DLD1 (cell line): ENCODE measurements at regions not wholly inside any gene's neighbourhood (a gene's known extent, or its start where the extent isn't known, plus 50 kb on each side); places are given as distances from the start of the nearest gene placed in this dataset.

Experiments
- in situ Hi-C: cut with HindIII; loops from 2 replicates; pipeline ENCODE4 v1.10.0; 2017; ENCODE audit warnings: low sequenced_read_pairs

DNA sequence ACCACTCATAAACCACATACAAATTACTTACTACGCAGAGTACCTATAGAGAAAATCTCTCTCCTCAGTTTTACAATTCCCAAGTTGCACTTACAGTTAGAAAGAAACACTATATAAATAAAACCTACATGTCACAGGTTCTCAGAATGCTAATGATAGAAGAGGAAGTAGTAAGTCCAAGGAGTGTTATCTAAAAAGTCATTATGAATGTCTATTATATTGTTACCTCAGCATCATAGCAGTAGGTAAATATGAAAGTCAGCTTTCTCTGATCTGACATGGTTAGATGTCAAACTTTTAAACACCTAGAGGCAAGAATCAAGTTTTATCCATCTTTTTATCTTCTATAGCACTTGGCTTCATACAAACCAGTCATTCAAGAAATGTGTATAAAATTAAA lies 163.2 kb upstream of the FAM241A start:
- in situ Hi-C loops, result loop anchor here (25.0 kb wide), 1 partner anchor 95 kb away; no protein-coding TSS in a partner anchor

DNA sequence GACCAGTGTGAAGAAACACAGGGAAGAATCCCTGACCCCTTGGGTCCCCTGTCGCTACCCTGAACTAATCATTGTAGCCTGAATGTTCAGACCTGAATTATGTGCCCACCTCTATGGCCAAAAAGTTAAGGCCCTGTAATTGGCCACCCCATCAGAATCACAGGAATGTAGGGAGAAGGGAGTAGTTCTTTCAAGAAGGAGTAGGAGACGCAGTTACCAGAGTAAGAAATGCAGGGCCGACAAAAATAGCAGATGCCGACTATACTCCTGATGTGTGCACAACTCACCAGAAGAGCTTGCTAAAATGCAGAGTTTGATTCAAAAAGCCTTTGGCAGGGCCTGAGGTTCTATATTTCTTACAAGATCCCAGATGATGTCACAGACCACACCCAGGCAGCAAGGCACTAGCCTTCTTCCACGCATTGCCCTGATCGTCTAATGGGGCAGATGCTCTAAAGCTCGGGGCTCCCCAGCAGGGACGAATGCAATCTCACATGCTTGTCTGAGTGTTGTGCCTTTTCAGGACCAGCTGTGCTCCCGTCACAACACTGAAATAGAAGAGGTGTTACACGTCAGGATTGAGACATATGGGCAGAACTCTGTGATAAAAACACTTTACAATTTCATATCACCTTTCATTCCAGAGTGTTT lies 161.0 kb upstream of the FAM241A start:
- in situ Hi-C loops, result loop anchor here (25.0 kb wide), 1 partner anchor 97 kb away; no protein-coding TSS in a partner anchor

DNA sequence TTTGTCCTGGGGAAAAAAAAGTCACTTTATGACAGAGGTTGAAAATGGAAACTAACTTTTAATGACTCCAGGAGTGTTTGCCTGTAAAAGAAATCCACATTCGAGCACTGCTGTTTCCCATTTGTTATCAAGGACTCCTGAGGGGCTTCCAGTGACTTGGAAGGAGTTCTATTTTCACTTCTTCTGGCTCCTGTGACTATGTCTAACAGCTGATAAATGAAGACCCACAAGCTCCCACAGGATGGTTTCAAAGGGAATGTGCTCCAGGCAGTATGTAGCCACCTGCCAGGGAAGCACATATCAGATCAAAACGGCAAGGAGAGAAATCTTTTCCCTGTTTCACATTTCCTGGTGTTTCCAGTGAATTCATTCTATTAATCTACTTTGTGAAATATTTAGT lies 159.8 kb upstream of the FAM241A start:
- in situ Hi-C loops, result loop anchor here (25.0 kb wide), 1 partner anchor 98 kb away; no protein-coding TSS in a partner anchor

DNA sequence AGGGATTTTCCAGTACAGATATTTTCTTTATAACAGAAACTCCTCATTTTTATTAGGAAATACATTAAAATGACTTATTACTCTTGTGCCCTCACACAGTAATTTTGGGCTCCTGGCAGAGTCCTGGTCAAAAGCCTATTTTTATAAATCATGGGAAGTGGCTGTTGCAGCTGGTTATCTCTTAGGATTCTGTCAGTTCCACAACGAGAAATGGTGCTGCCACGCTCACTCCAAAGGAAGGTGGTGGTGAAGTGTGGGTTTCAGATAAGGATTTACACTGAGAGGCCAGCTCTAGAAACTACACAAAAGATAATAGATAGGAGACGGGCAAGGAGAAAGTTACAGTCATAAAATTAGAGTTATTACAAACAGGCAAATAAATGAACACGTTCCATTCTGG lies 159.2 kb upstream of the FAM241A start:
- in situ Hi-C loops, result loop anchor here (25.0 kb wide), 1 partner anchor 99 kb away; no protein-coding TSS in a partner anchor

DNA sequence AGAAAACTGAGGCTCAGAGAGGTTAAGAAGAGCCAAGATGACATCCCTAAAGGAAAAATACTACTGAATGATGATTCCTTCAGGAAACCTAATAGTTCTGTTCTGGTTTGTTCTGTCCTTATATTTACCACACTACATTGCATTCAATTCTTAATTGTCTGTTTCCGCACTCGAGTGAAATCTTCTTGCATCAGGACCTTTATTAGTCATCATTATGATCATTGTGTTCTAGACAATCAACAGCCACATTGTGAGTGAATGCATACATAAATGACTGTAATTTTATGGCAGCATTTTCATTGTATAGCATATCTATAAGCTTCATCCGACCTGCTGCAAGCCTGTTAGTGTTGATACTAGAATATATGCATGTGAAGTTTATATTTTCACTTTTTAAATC lies 156.7 kb upstream of the FAM241A start:
- in situ Hi-C loops, result loop anchor here (25.0 kb wide), 1 partner anchor 101 kb away; no protein-coding TSS in a partner anchor

DNA sequence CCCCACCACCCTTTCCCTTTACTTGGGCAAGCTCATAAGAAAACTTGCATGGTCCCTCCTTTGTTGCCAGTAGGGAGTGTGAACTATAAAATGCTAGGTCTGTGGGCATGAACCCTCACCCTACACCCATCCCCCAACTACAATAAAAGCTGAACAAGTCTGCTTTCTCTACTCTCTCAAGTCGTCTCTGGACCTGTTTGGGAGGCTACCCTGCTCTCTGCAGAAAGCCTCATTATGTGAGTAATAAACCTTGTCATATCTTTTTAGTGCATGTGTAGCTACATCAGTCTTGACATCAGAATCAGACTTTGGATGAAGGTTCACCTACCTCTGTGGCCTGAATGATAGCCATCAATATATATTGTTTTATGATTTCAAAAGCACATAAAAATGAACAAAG lies 155.4 kb upstream of the FAM241A start:
- in situ Hi-C loops, result loop anchor here (25.0 kb wide), 1 partner anchor 103 kb away; no protein-coding TSS in a partner anchor

DNA sequence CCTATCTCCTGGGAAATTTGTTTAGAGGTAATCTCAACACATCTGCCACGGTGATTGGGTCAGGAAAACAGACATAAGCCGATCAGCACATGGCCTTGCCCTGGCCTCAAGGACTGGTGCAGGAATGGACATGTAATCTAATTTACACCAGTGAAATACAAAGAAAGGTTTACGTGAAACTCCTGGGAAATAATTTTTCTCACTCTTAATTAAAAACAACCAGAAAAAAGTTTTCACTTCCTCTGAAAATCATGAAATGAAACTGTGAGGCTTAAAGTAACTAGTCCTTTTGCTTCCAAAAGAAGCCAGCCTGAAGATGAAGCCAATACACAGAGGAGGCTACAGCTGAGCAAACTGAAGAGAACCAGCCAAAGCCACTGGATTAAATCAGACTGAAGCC lies 154.1 kb upstream of the FAM241A start:
- in situ Hi-C loops, result loop anchor here (25.0 kb wide), 1 partner anchor 104 kb away; no protein-coding TSS in a partner anchor

DNA sequence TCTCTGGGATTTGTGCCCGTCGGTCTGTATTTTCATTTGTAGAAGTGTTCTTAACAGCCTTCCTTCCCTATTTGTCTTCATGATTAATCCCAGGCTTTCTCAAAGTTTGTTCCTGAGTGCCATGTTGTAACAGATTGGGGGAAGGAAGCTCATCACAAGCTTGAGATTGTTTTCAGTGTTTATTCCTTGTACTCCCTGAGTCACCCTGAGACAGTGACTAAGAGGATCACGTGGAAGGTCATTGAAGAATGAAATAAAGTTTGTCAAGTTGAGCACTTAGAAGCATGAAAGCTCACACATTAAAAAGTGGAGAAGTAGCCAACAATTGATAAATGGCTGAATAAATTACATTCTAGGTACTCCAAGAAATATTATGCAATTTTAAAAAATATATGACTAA lies 153.5 kb upstream of the FAM241A start:
- in situ Hi-C loops, result loop anchor here (25.0 kb wide), 1 partner anchor 104 kb away; no protein-coding TSS in a partner anchor

DNA sequence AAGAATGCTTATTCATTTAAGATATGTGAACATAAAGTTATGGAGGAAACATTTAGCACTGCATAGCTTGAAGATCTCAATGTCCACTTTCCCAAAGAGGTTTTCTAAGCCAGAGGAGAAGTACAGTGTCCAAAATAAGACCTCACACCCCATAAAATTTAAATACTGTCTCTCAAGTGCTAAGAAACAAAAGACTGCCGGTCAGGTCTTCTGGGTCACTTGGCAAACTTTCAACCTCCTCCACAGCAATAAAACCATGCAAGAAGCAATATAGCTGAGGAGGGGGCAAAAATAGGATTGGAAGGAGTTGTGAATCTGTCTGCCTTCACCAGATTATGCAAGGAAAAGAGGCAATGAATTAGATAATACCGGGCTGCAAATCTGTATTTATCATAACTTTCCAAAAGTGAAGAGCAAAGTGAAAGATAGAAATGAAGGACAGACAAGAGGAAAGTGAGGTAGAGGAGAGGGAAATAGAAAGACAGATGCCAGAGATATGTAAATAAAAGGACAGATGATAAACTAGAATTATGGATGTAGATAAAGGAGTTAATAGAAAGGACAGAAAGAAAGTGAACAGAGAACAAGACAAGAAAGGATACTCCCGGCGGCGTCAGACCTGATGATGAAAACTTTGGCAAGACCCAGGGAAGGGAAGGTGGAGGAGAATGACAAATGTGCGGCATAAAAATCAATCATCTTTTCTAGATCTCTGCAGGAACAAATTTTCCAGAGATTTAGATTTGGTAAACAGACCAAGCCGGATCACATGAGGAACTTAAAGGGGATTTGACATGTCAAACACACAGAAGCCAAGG lies 152.7 kb upstream of the FAM241A start:
- in situ Hi-C loops, result loop anchor here (25.0 kb wide), 1 partner anchor 105 kb away; no protein-coding TSS in a partner anchor

DNA sequence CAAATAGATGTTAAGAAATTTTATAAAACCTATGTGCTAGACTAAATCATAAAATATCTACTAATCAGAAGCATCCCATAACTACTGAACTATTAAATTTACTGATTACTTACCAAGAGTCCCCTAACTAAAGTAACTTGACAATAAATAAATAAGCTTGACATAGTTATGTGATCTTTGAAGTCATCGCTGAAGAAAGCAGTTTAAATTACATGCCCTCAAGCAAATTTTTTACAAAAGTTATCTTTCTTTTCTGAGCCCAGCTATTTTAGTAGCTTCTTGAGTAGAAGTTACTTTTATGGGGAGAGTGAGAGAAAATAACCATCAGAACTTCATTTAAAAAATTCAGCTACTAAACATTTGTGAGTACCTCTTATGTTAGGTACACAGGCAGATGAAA lies 150.9 kb upstream of the FAM241A start:
- in situ Hi-C loops, result loop anchor here (25.0 kb wide), 1 partner anchor 107 kb away; no protein-coding TSS in a partner anchor

DNA sequence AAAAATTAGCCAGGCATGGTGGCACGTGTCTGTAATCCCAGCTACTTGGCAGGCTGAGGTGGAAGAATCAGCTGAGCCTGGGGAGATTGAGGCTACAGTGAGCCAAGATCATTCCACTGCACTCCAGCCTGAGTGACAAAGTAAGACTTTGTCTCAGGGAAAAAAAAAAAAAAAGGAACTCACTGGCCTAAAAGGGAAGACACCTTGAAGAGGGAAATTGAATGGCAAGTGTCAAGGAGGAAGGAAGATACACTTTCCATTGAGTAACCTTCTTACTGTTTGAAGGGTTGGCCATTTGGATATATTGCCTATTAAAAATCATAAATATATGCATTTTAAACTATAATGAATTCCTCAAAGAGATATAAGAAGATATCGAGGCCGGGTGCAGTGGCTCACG lies 147.5 kb upstream of the FAM241A start:
- in situ Hi-C loops, result loop anchor here (25.0 kb wide), 1 partner anchor 110 kb away; no protein-coding TSS in a partner anchor

DNA sequence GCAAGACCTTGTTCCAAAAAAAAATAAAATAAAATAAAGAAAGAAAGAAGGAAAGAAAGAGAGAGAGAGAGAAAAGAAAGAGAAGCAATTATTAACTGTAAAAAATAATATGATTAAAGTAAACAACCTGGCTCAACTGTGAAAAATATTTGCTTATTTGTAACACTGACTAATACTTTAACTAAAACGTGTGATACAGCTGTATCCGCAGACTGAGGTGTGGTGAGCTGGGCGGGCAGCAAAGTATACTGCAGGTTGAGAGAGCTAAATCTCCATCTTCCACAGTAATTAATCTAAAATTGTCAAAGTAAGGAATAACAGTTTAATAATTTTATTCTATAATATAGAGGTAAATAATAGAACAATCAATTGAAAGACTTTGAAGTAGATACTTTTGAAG lies 145.5 kb upstream of the FAM241A start:
- in situ Hi-C loops, result loop anchor here (25.0 kb wide), 1 partner anchor 112 kb away; no protein-coding TSS in a partner anchor

DNA sequence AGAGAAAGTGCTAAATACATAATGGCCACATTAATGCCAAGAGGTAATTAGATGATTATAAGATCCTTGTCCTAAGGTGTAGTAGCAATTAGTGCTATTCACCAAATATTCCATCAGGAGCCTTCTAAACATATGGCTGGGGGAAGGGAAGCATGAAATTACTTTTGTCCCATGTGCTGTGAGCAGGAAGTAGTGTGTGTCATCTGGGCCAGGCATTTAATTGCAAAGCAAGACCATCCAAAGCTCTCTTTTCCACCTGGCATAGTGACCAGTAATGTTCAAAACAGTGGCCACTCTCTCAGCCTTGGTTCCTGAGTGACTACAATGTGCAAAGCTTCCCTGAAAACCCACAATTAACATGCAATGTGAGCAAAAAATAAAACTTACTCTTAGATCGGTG lies 144.2 kb upstream of the FAM241A start:
- in situ Hi-C loops, result no loop called here

DNA sequence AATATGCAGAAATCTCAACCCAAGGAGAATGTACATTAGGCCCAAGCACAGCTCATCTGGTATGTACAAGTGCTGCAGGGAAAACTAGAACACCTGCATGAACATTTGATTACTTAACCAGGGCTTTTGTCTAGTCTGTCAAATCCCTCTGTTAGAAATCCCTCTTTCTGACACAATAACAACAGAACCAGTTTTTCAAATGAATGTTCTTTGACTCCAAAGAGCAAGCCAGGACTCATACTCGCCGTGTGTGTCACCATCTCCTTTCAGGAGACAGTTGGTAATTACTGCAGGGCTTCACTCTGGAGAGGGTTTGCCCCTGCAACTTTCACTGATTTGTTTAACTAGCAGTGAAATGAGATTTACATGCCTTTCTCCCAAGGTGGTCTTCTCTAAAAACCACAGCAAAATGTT lies 143.0 kb upstream of the FAM241A start:
- in situ Hi-C loops, result no loop called here

DNA sequence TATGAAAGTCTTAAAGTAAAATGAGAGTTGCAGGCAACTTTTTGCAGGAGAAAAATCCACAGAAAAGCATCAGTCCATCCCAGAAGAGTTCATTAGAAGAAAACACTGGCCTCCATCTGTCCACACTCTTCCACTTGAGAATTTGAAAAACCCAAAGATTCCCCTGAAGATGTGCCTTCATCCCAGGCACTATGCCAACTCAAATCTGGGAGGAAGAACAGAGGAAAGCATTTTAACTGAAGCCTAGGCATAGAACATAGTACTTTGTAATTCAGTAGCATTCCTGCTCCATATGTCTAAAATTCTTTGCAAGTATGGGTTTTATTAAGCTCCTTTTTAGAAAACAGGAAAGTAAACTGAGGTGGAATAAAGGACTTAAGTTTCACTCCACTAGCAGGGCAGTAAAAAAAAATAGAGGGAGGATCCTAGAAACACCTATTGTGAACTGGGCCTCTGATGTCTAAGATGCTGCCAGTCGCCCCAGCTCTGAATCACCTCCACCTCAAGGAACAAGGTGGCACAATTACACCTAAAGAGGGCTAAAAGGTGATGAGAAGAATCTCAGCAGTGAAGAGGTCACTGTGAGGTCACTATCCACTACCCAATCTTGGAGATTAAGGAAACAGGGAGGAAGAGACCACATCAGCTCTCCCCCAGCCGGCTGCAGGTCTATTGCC lies 141.9 kb upstream of the FAM241A start:
- in situ Hi-C loops, result no loop called here

DNA sequence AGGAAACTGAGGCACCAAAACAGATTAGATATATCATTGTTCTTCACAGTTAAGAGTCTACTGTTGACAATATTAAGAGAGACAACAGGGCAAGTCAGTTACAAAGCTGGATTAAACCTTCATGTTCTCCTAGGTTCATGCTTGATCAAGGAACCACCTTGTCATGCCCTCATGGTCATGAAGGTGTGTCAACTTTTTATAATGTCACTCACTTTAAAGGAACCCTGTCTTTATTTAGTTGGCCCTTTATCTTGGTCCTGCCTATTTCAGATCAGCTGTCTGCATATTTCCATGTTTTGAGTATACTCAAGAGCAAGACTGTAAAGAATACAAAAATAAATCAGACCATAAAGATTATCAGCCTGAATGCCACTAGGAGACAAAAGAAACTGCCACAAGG lies 140.2 kb upstream of the FAM241A start:
- in situ Hi-C loops, result no loop called here

DNA sequence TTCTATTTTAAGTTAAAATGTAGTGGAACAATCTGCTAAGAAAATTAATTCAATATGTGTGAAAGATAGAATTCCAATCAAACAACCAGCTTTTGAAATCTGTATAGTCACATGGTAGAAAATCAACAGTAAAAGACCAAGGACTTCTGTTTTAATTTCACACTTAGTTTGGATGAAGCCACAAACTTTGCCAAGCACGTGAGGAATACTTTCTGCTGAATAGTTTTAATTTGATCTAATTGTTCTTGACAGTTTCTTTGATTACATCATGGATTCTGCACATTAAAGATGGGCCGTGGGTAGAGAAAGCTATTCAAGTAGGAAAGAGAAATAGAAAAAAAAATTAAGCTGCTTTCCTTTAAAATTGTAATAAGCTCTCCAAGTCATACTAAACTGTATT lies 137.9 kb upstream of the FAM241A start:
- in situ Hi-C loops, result no loop called here

DNA sequence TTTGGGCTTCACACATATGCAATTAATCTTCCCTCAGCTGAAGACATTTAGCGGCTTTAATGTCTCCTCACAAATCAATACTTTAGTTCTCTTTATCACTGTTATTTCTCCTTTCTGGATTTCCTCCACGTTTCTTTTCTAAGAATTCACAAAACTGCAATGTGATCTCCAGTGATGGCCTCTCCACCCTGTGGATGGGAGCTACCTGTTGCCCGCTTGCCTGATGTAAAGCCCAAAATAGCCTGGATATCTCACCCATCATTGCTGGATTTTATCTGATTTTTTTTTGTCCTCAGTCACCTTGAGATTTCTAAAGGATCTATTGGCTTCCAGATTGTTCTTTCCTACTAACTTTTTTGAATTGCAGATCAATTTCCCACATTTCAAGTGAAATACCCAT lies 129.3 kb upstream of the FAM241A start:
- in situ Hi-C loops, result no loop called here

DNA sequence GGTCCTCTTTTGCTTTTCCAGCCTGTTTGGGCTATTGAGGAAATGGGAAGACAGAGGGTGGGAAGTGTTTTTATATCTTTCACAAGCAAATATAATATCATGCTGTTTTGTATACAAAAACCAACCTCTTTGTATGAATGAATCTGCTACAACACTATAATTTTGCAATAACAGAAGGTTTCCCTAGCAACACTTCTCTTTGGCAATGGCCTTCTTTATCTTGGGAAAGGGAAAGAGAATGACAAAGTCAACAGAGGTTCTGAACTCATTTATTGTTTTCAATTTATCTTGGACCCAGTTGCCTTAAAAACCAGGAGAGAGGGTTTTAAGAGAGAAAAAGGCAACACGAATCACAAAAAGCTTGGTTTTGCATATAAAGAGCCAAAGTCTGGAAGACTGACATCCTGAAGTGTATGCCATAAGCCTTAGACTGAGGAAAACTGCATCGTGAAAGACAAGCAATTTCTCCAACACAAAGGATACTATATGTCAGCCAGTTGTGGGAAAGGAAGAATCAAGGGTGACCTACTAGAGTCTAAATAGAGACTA lies 121.8 kb upstream of the FAM241A start:
- in situ Hi-C loops, result no loop called here

DNA sequence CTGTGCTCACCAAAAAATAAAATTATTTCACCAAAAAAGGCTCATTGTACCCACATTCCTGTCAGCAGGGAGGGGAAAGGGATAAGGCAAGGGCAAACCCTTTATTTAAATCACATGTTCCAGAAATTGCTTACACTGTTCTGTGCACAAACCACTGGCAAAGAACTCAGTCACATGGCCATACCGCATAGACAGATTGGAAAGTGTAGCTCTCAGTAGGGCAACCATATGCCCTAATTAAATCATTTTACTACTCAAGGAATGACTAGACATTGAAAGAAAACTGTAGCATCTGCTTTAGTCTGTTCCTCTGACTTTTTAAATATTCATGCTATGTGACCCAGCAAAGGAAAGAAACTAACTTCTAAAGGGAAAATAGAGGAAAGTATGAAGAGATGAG lies 119.2 kb upstream of the FAM241A start:
- in situ Hi-C loops, result no loop called here

DNA sequence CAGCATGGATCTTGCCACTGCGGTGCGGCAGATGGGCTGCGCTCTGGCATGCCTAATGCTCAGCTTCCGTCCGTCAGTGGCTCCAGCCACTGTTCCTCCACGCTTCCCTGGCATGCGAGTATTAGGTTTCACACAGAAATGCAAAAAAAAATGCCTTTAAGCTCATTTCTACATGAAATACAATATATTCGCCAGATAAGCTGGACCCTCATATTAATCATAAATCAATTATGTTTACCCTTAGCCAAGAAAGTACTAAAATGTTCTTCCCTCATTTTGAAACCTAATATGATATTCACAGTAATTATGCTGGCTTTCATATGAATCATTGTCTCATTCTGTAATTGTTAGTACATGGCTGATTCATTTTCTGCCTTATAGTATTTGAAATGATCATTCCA lies 115.5 kb upstream of the FAM241A start:
- in situ Hi-C loops, result no loop called here
